K562 (cell line): ENCODE measurements at regions not wholly inside any gene's neighbourhood (a gene's known extent, or its start where the extent isn't known, plus 50 kb on each side); places are given as distances from the start of the nearest gene placed in this dataset.

Source experiments
- CBFB ChIP-seq: sonication (generic); formaldehyde crosslinking; IDR thresholded peaks from 2 replicates; pipeline ENCODE4 v1.4.0; 2020; ENCODE audit warnings: mild to moderate bottlenecking, missing genetic modification reagents
- CBX2 ChIP-seq: fragments of 200-600 bp; sonication (generic); IDR thresholded peaks from one replicate; pipeline ENCODE4 v1.6.1; 2012; ENCODE audit warnings: mild to moderate bottlenecking, low read length, inconsistent platforms; ENCODE audit not compliant: insufficient read depth, poor library complexity, severe bottlenecking
- CHD1 ChIP-seq: fragments of 200-600 bp; sonication (generic); IDR thresholded peaks from one replicate; pipeline ENCODE4 v1.6.1; 2012; ENCODE audit warnings: mild to moderate bottlenecking, moderate library complexity, low read length, inconsistent platforms
- CREM ChIP-seq: IDR thresholded peaks from 2 replicates; pipeline ENCODE4 v1.6.1; 2014; ENCODE audit warnings: antibody characterized with exemption, low read depth
- E2F1 ChIP-seq: sonication (generic); formaldehyde crosslinking; IDR thresholded peaks from 2 replicates; pipeline ENCODE4 v1.8.1; 2023; ENCODE audit warnings: mild to moderate bottlenecking, missing genetic modification reagents, moderate library complexity
- EP300 ChIP-seq: IDR thresholded peaks from 2 replicates; pipeline ENCODE4 v1.6.1; 2012; ENCODE audit warnings: low read length, improper control_type of control experiment
- GATAD2A ChIP-seq: fragments of 450-650 bp; IDR thresholded peaks from 2 replicates; pipeline ENCODE4 v1.6.1; 2017
- GTF2A2 ChIP-seq: IDR thresholded peaks from 2 replicates; pipeline ENCODE4 v1.6.1; 2016; ENCODE audit warnings: mild to moderate bottlenecking, missing genetic modification characterization, missing compliant biosample characterization
- HDAC1 ChIP-seq, 2 experiments: fragments of 450-650 bp; IDR thresholded peaks; 2 replicates each; pipeline ENCODE4 v1.6.1; 2016 to 2017; ENCODE audit warnings: inconsistent platforms in 1 of 2, mild to moderate bottlenecking in 1 of 2, moderate library complexity in 1 of 2
- HEY1 ChIP-seq: fragments of 250-450 bp; sonication (Bioruptor Pico); IDR thresholded peaks from 2 replicates; pipeline ENCODE4 v1.5.0; 2020; ENCODE audit warnings: mild to moderate bottlenecking, moderate library complexity, borderline replicate concordance
- KHSRP ChIP-seq: fragments of 450-650 bp; IDR thresholded peaks from 2 replicates; pipeline ENCODE4 v1.6.1; 2017
- MECOM ChIP-seq: fragments of 250-450 bp; sonication (Bioruptor Pico); IDR thresholded peaks from 2 replicates; pipeline ENCODE4 v1.8.0; 2022; ENCODE audit warnings: inconsistent platforms
- MTA2 ChIP-seq: fragments of 450-650 bp; IDR thresholded peaks from 2 replicates; pipeline ENCODE4 v1.6.1; 2016; ENCODE audit warnings: low read depth
- PML ChIP-seq: IDR thresholded peaks from 2 replicates; pipeline ENCODE4 v1.6.1; 2012; ENCODE audit warnings: low read length, inconsistent platforms
- TGIF2 ChIP-seq: sonication (generic); formaldehyde crosslinking; IDR thresholded peaks from 2 replicates; pipeline ENCODE4 v1.8.1; 2022; ENCODE audit warnings: mild to moderate bottlenecking, missing genetic modification reagents, moderate library complexity
- TRIM28 ChIP-seq: fragments of 450-650 bp; IDR thresholded peaks from 2 replicates; pipeline ENCODE4 v1.6.1; 2017
- ZEB2 ChIP-seq: fragments of 450-650 bp; IDR thresholded peaks from 2 replicates; pipeline ENCODE4 v1.6.1; 2016
- ZNF134 ChIP-seq: fragments of 250-450 bp; sonication (Bioruptor Pico); conservative IDR thresholded peaks from 2 replicates; pipeline ENCODE4 v1.4.0; 2020
- ZNF395 ChIP-seq: fragments of 200-800 bp; sonication (Bioruptor generic); IDR thresholded peaks from 2 replicates; pipeline ENCODE4 v1.6.1; 2017; ENCODE audit warnings: missing genetic modification characterization, missing compliant biosample characterization
- ZNF518B ChIP-seq: fragments of 250-450 bp; sonication (Bioruptor Pico); IDR thresholded peaks from 2 replicates; pipeline ENCODE4 v1.5.0; 2021; ENCODE audit warnings: mild to moderate bottlenecking, moderate library complexity
- ZNF778 ChIP-seq: fragments of 450-650 bp; formaldehyde crosslinking; IDR thresholded peaks from 2 replicates; pipeline ENCODE4 v1.4.0; 2020; ENCODE audit warnings: mild to moderate bottlenecking, moderate library complexity
- TF ChIP-seq, protein P1 (sequence below): sonication (generic); formaldehyde crosslinking; IDR thresholded peaks from 2 replicates; pipeline ENCODE4 v1.5.0; 2020; ENCODE audit warnings: missing genetic modification reagents

GRCh38 chr3:178170698-178171535 is 365.3 kb upstream of the KCNMB2 start (continued):
- TF ChIP-seq E2F1 (CRISPR knock-in tag) (no peak), EP300 (peak; percentile 99), CBFB (CRISPR knock-in tag) (no peak), ZNF518B (CRISPR knock-in tag) (no peak), ZNF778 (CRISPR knock-in tag) (no peak), GTF2A2 (no peak), CREM (peak; percentile 80), MTA2 (peak; percentile 98), KHSRP (peak; percentile 87), HEY1 (CRISPR knock-in tag) (peak; percentile 89; the same call in 1 of the 2 replicates), ZEB2 (peak; percentile 58; the same call in 1 of the 2 replicates), ZNF395 (peak; percentile 95), HDAC1 (IDR thresholded peaks at IDR 0.05) (peak; percentile 78 to 96; a peak in 3 of 4 replicates), TRIM28 (no peak), TGIF2 (no peak), GATAD2A (no peak; the same call in 1 of the 2 replicates), PML (peak; percentile 99), CHD1 (no peak), CBX2 (no peak), MECOM (CRISPR knock-in tag) (peak; percentile 76), ZNF134 (CRISPR knock-in tag) (no peak)
- TF ChIP-seq, protein P1, sequence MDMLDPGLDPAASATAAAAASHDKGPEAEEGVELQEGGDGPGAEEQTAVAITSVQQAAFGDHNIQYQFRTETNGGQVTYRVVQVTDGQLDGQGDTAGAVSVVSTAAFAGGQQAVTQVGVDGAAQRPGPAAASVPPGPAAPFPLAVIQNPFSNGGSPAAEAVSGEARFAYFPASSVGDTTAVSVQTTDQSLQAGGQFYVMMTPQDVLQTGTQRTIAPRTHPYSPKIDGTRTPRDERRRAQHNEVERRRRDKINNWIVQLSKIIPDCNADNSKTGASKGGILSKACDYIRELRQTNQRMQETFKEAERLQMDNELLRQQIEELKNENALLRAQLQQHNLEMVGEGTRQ: no peak
